ENCODE measurements at regions not wholly inside any gene's neighbourhood (a gene's known extent, or its start where the extent isn't known, plus 50 kb on each side); places are given as distances from the start of the nearest gene placed in this dataset.

DNA sequence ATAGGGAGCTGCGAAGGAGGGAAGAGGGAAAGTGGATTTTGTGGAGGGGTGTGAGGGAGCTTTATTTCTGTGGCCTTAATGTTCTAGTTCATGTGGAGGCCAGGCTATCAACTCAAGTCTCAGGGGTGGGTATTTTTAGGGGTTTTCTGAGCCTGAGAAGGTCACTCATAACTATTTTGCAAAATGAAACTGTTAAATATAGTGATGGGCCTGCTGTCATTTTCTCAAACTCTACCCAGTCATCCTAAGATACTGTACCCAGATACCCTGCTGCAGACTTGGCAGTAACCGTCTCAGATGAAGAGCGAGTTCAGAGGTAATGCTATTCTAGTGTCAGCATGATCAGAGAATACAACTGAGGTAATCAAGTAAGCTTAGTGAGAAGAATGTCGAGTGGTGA is 545.0 kb upstream of the TBL1XR1 start:
- no peaks in the 10 kb centered on the region for H3K36me3 Mint-ChIP-seq
- CTCF ChIA-PET: no interaction called here
- TF ChIP-seq, protein P1, sequence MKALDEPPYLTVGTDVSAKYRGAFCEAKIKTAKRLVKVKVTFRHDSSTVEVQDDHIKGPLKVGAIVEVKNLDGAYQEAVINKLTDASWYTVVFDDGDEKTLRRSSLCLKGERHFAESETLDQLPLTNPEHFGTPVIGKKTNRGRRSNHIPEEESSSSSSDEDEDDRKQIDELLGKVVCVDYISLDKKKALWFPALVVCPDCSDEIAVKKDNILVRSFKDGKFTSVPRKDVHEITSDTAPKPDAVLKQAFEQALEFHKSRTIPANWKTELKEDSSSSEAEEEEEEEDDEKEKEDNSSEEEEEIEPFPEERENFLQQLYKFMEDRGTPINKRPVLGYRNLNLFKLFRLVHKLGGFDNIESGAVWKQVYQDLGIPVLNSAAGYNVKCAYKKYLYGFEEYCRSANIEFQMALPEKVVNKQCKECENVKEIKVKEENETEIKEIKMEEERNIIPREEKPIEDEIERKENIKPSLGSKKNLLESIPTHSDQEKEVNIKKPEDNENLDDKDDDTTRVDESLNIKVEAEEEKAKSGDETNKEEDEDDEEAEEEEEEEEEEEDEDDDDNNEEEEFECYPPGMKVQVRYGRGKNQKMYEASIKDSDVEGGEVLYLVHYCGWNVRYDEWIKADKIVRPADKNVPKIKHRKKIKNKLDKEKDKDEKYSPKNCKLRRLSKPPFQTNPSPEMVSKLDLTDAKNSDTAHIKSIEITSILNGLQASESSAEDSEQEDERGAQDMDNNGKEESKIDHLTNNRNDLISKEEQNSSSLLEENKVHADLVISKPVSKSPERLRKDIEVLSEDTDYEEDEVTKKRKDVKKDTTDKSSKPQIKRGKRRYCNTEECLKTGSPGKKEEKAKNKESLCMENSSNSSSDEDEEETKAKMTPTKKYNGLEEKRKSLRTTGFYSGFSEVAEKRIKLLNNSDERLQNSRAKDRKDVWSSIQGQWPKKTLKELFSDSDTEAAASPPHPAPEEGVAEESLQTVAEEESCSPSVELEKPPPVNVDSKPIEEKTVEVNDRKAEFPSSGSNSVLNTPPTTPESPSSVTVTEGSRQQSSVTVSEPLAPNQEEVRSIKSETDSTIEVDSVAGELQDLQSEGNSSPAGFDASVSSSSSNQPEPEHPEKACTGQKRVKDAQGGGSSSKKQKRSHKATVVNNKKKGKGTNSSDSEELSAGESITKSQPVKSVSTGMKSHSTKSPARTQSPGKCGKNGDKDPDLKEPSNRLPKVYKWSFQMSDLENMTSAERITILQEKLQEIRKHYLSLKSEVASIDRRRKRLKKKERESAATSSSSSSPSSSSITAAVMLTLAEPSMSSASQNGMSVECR (CRISPR knock-in tag; IDR thresholded peaks at IDR 0.05; ENCODE audit: borderline replicate concordance): no peak
- TF ChIP-seq SMAD4 (CRISPR knock-in tag; IDR thresholded peaks at IDR 0.05): no peak
- TF ChIP-seq, protein P2, sequence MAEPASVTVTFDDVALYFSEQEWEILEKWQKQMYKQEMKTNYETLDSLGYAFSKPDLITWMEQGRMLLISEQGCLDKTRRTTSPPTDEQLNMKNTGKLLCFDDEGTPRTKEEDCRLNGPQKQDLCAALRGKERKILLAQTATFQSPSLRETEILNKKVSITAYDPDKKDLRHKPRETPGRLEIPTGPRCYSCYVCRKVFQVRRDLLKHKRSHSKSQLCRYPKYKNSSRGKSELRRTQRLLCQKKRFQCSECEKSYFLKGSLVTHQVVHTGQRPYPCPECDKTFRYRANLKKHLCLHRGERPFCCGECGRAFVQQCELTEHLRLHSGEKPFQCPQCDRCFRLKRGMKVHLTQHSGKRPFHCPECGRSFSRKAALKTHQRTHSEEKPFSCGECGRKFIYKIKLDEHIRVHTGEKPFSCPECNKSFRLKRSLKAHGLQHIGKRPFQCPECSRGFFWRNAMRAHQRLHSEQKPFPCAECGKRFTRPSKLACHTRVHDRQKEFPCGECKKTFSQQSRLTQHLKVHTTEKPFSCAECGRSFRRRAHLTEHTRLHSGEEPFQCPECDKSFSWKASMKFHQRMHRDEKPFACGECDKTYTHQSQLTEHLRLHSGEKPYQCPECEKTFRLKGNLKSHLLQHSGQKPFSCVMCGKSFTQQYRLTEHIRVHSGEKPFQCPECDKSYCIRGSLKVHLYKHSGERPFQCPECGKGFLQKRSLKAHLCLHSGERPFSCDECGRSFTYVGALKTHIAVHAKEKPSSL (CRISPR knock-in tag; conservative IDR thresholded peaks at IDR 0.05): no peak
- TF ChIP-seq NR1H2 (CRISPR knock-in tag; IDR thresholded peaks at IDR 0.05): no peak
- TF ChIP-seq, protein P3, sequence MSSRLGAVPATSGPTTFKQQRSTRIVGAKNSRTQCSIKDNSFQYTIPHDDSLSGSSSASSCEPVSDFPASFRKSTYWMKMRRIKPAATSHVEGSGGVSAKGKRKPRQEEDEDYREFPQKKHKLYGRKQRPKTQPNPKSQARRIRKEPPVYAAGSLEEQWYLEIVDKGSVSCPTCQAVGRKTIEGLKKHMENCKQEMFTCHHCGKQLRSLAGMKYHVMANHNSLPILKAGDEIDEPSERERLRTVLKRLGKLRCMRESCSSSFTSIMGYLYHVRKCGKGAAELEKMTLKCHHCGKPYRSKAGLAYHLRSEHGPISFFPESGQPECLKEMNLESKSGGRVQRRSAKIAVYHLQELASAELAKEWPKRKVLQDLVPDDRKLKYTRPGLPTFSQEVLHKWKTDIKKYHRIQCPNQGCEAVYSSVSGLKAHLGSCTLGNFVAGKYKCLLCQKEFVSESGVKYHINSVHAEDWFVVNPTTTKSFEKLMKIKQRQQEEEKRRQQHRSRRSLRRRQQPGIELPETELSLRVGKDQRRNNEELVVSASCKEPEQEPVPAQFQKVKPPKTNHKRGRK (CRISPR knock-in tag; IDR thresholded peaks at IDR 0.05; ENCODE audit: borderline replicate concordance): no peak
- TF ChIP-seq, protein P4, sequence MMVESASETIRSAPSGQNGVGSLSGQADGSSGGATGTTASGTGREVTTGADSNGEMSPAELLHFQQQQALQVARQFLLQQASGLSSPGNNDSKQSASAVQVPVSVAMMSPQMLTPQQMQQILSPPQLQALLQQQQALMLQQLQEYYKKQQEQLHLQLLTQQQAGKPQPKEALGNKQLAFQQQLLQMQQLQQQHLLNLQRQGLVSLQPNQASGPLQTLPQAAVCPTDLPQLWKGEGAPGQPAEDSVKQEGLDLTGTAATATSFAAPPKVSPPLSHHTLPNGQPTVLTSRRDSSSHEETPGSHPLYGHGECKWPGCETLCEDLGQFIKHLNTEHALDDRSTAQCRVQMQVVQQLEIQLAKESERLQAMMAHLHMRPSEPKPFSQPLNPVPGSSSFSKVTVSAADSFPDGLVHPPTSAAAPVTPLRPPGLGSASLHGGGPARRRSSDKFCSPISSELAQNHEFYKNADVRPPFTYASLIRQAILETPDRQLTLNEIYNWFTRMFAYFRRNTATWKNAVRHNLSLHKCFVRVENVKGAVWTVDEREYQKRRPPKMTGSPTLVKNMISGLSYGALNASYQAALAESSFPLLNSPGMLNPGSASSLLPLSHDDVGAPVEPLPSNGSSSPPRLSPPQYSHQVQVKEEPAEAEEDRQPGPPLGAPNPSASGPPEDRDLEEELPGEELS (CRISPR knock-in tag; IDR thresholded peaks at IDR 0.05): no peak
- no peak for TF ChIP-seq GTF2I (CRISPR knock-in tag; conservative IDR thresholded peaks at IDR 0.05)
- TF ChIP-seq ZNF263 (CRISPR knock-in tag; IDR thresholded peaks at IDR 0.05; ENCODE audit: low read depth): no peak
- TF ChIP-seq JUN (CRISPR knock-in tag; IDR thresholded peaks at IDR 0.05): no peak
- TF ChIP-seq ZNF138 (CRISPR knock-in tag; conservative IDR thresholded peaks at IDR 0.05): no peak
- H3K4me3 Mint-ChIP-seq: no peak overlapping the region
- no peaks in the 10 kb centered on the region for H3K9me3 Mint-ChIP-seq
- no peak for DNase-seq (ENCODE audit: low spot score)
- no peaks in the 10 kb centered on the region for H3K27me3 Mint-ChIP-seq (ENCODE audit: low read depth)
- POLR2A ChIA-PET: no interaction called here
- H3K4me1 Mint-ChIP-seq: peaks cover 20% of the 10 kb centered on the region
- no peak for ATAC-seq
- H3K27ac Mint-ChIP-seq: no peak overlapping the region

DNA sequence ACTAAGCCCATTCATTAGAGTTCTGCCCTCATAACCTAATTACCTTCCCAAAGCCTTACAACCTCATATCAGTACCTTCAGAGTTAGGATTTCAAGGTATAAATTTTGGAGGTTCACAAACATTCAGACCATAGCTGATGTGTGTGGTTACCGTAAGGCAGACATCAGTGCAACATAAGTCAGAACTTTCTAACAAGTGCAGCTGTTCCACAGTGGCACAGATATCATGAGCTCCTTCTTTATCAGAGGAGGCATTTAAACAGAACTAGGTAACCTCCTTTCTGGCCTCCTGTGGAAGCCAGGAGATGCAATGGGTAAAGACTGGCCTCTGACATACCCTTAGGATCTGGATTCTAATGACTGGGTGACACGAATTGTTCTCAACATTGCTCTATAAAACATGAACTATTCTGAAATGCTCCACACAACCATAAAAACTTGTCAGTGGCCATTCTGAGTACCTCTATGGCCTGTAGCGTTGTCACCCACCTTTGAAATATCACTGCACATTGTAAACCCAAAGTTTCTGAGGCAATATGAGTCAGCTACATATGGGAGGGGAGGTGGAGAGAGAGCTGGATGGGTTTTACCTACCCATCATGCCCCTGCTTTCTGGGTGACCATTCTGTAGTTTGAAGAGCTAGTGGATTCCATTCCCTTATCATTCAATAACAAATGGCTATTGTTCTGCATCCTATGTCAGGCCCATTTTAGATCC is 546.0 kb upstream of the TBL1XR1 start:
- no peak for ATAC-seq
- Mint-ChIP-seq H3K4me3 (no peak overlapping the region), H3K9me3 (no peaks in the 10 kb centered on the region), H3K27ac (no peak overlapping the region), H3K27me3 (ENCODE audit: low read depth) (no peaks in the 10 kb centered on the region), H3K4me1 (peaks cover 20% of the 10 kb centered on the region), H3K36me3 (no peaks in the 10 kb centered on the region)
- TF ChIP-seq, protein P5, sequence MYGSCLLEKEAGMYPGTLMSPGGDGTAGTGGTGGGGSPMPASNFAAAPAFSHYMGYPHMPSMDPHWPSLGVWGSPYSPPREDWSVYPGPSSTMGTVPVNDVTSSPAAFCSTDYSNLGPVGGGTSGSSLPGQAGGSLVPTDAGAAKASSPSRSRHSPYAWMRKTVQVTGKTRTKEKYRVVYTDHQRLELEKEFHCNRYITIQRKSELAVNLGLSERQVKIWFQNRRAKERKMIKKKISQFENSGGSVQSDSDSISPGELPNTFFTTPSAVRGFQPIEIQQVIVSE (CRISPR knock-in tag; IDR thresholded peaks at IDR 0.05; ENCODE audit: borderline replicate concordance): no peak
- TF ChIP-seq MXD4 (CRISPR knock-in tag; IDR thresholded peaks at IDR 0.05; ENCODE audit: borderline replicate concordance) (no peak), NR2C2 (CRISPR knock-in tag; IDR thresholded peaks at IDR 0.05) (no peak), MYBL2 (CRISPR knock-in tag; IDR thresholded peaks at IDR 0.05) (no peak), NFATC4 (CRISPR knock-in tag; IDR thresholded peaks at IDR 0.05) (no peak)
- TF ChIP-seq, protein P6, sequence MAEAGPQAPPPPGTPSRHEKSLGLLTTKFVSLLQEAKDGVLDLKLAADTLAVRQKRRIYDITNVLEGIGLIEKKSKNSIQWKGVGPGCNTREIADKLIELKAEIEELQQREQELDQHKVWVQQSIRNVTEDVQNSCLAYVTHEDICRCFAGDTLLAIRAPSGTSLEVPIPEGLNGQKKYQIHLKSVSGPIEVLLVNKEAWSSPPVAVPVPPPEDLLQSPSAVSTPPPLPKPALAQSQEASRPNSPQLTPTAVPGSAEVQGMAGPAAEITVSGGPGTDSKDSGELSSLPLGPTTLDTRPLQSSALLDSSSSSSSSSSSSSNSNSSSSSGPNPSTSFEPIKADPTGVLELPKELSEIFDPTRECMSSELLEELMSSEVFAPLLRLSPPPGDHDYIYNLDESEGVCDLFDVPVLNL (CRISPR knock-in tag; IDR thresholded peaks at IDR 0.05; ENCODE audit: borderline replicate concordance, low read depth): no peak
- CTCF ChIA-PET: no interaction called here
- no peak for DNase-seq (ENCODE audit: low spot score)
- POLR2A ChIA-PET: no interaction called here
